Caco-2 (cell line): ENCODE measurements at regions not wholly inside any gene's neighbourhood (a gene's known extent, or its start where the extent isn't known, plus 50 kb on each side); places are given as distances from the start of the nearest gene placed in this dataset.

Experiments used
- BruUV-seq: library from RNA; stranded (reverse); fragments of 400-500 nt; replicated peaks from 2 replicates; lab custom pipeline; 2021; lab: Mats Ljungman, UMichigan
- CTCF ChIA-PET: fragments of 300-600 bp; sonication (Branson Sonifier 250); formaldehyde crosslinking; loops from one replicate; lab custom pipeline; 2022; ENCODE audit warnings: antibody characterized with exemption; lab: Charles Lee
- POLR2A ChIA-PET: fragments of 300-600 bp; sonication (Branson Sonifier 250); formaldehyde crosslinking; loops from one replicate; lab custom pipeline; 2022; ENCODE audit warnings: antibody characterized with exemption; lab: Charles Lee
- DNase-seq, 2 experiments: peaks; one replicate each; pipeline versions ENCODE4 v3.0.0 to v3.0.0-alpha.2; 2020 to 2022
- H3K27me3 ChIP-seq: replicated peaks from 2 replicates; pipeline ENCODE4 v1.6.0; 2011; ENCODE audit warnings: low read length; ENCODE audit not compliant: control insufficient read depth, insufficient read depth
- H3K36me3 ChIP-seq: 2 replicates; pipeline ENCODE4 v1.5.1; 2011; ENCODE audit warnings: low read length; ENCODE audit not compliant: control insufficient read depth, insufficient read depth
- H3K4me1 ChIP-seq: fragments of 250-450 bp; sonication (Bioruptor Pico); 2 replicates; pipeline ENCODE4 v1.5.1; 2020; ENCODE audit warnings: mild to moderate bottlenecking
- H3K4me3 ChIP-seq: 2 replicates; pipeline ENCODE4 v1.5.1; 2011; ENCODE audit warnings: low read depth, mild to moderate bottlenecking, control low read depth, low read length
- H3K9me3 ChIP-seq: fragments of 250-450 bp; sonication (Bioruptor Pico); 2 replicates; pipeline ENCODE4 v1.5.1; 2020; ENCODE audit warnings: mild to moderate bottlenecking, moderate library complexity
- H3K27ac Mint-ChIP-seq: one replicate; pipeline ENCODE4 v1.8.0; 2022; ENCODE audit warnings: mixed read lengths; ENCODE audit not compliant: unreplicated experiment
- H3K27me3 Mint-ChIP-seq: one replicate; pipeline ENCODE4 v1.8.0; 2022; ENCODE audit warnings: mixed read lengths; ENCODE audit not compliant: insufficient read depth, unreplicated experiment
- H3K36me3 Mint-ChIP-seq: one replicate; pipeline ENCODE4 v1.8.0; 2022; ENCODE audit warnings: mild to moderate bottlenecking, mixed read lengths; ENCODE audit not compliant: insufficient read depth, unreplicated experiment
- H3K4me1 Mint-ChIP-seq: one replicate; pipeline ENCODE4 v1.8.0; 2022; ENCODE audit warnings: low read depth, mixed read lengths; ENCODE audit not compliant: unreplicated experiment
- H3K4me3 Mint-ChIP-seq: one replicate; pipeline ENCODE4 v1.8.0; 2022; ENCODE audit warnings: mild to moderate bottlenecking, moderate library complexity, mixed read lengths; ENCODE audit not compliant: unreplicated experiment
- H3K9me3 Mint-ChIP-seq: one replicate; pipeline ENCODE4 v1.8.0; 2022; ENCODE audit warnings: mixed read lengths; ENCODE audit not compliant: unreplicated experiment
- intact Hi-C: fragments of 100-400 bp; cut with micrococcal nuclease; formaldehyde crosslinking; loops from one replicate; pipeline ENCODE4 v1.10.0; 2022; ENCODE audit not compliant: unreplicated experiment
- TF ChIP-seq, protein P1 (sequence below), 2 experiments: fragments of 200-600 bp in 1 of 2; IDR thresholded peaks; 1 replicate in 1 of 2; 2 replicates in 1 of 2; pipeline versions ENCODE4 v1.5.1 to v1.8.0; 2011 to 2022; ENCODE audit warnings: antibody characterized with exemption in 1 of 2, control low read depth in 1 of 2, inconsistent platforms in 1 of 2, low read depth in 1 of 2, low read length in 1 of 2, mild to moderate bottlenecking in 1 of 2, moderate library complexity in 1 of 2; ENCODE audit not compliant: insufficient read depth in 1 of 2, severe bottlenecking in 1 of 2, unreplicated experiment in 1 of 2

DNA sequence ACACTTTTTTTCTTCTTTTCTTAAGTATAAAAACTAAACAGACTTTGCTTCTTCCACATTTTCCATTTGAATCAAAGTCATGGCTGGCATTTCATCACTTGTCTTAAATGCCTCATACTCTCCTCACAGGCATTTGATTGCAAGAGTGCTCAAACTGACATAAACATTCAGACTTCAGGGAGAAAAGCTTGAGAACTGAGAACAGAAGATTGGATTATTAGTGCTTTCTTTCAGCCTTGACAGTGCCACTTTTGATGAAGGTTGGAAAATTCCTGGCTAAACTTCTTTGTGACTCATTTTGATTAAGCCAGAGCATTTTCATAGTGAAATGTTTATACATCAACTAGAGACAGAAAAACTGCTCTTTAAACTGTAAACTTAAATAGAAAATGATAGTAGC, 544.4 kb downstream of the DIPK2A start:
- CTCF ChIA-PET = no interaction called here
- Histone ChIP-seq H3K36me3 (no peaks in the 10 kb centered on the region), H3K9me3 (no peaks in the 10 kb centered on the region), H3K4me1 (peaks cover 3% of the 10 kb centered on the region; the same call in 1 of the 2 replicates), H3K27me3 (no peaks in the 10 kb centered on the region), H3K4me3 (no peak overlapping the region)
- no peak for DNase-seq
- no peak overlapping the region for H3K27ac Mint-ChIP-seq
- no peak overlapping the region for H3K4me3 Mint-ChIP-seq
- intact Hi-C loops = no loop called here
- H3K36me3 Mint-ChIP-seq = no peaks in the 10 kb centered on the region
- POLR2A ChIA-PET = no interaction called here
- no peaks in the 10 kb centered on the region for H3K4me1 Mint-ChIP-seq
- TF ChIP-seq, protein P1, sequence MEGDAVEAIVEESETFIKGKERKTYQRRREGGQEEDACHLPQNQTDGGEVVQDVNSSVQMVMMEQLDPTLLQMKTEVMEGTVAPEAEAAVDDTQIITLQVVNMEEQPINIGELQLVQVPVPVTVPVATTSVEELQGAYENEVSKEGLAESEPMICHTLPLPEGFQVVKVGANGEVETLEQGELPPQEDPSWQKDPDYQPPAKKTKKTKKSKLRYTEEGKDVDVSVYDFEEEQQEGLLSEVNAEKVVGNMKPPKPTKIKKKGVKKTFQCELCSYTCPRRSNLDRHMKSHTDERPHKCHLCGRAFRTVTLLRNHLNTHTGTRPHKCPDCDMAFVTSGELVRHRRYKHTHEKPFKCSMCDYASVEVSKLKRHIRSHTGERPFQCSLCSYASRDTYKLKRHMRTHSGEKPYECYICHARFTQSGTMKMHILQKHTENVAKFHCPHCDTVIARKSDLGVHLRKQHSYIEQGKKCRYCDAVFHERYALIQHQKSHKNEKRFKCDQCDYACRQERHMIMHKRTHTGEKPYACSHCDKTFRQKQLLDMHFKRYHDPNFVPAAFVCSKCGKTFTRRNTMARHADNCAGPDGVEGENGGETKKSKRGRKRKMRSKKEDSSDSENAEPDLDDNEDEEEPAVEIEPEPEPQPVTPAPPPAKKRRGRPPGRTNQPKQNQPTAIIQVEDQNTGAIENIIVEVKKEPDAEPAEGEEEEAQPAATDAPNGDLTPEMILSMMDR (IDR thresholded peaks at IDR 0.05; ENCODE audit: insufficient read depth in 1 of 2, low read depth in 1 of 2, low read length in 1 of 2, severe bottlenecking in 1 of 2, unreplicated experiment in 1 of 2) = no peak
- H3K9me3 Mint-ChIP-seq = no peaks in the 10 kb centered on the region
- H3K27me3 Mint-ChIP-seq = no peaks in the 10 kb centered on the region
- no TSS peak for BruUV-seq

DNA sequence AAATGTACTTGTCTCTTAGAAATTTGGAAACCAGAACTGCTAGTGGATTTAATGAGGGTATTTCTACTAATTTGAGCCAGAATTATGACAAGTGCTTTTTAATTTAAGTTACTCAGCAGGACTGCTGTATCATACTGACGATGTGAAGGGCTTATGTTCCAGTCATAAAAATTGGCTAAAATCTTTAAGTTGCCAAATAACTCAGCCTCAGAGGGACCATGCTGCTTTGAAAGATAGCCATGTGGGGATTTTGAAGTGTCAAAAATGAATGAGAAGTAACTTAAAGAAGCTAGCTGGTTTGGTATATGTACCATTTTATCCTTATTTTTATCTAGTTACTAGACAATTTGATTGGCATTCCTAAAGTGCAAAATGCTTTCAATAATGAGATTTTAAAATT, 545.0 kb downstream of the DIPK2A start:
- no TSS peak for BruUV-seq
- H3K27me3 Mint-ChIP-seq = no peaks in the 10 kb centered on the region
- H3K4me3 ChIP-seq = no peak overlapping the region
- H3K4me3 Mint-ChIP-seq = no peak overlapping the region
- DNase-seq = no peak
- ChIA-PET CTCF (no interaction called here), POLR2A (no interaction called here)
- intact Hi-C loops = no loop called here
- no peaks in the 10 kb centered on the region for H3K9me3 ChIP-seq
- H3K27me3 ChIP-seq = no peaks in the 10 kb centered on the region
- H3K36me3 Mint-ChIP-seq = no peaks in the 10 kb centered on the region
- no peak overlapping the region for H3K27ac Mint-ChIP-seq
- TF ChIP-seq, protein P1 (IDR thresholded peaks at IDR 0.05; ENCODE audit: insufficient read depth in 1 of 2, low read depth in 1 of 2, low read length in 1 of 2, severe bottlenecking in 1 of 2, unreplicated experiment in 1 of 2) = no peak
- no peaks in the 10 kb centered on the region; the same call in 1 of the 2 replicates for H3K4me1 ChIP-seq
- no peaks in the 10 kb centered on the region for H3K9me3 Mint-ChIP-seq
- H3K4me1 Mint-ChIP-seq = no peaks in the 10 kb centered on the region
- no peaks in the 10 kb centered on the region for H3K36me3 ChIP-seq

DNA sequence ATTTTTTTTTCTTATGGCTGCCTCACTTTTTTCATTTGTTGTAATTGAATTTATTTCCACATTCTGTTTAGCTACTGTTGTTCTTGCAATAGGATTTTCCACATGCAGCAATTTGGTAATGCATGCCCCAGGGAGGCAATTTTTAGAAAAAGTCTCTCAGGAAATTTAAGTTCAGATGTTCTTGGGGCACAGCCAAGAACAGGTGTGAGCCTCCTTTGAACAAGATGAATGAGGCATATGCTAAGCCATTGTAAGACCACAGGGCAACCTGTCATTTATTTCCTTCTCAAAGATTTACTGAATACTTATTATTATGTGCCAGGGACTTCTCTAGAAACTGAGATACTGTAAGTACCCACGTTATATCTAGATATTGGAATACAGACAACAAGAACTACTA, 549.5 kb downstream of the DIPK2A start:
- H3K27me3 Mint-ChIP-seq = no peaks in the 10 kb centered on the region
- no peaks in the 10 kb centered on the region for H3K4me1 Mint-ChIP-seq
- H3K27ac Mint-ChIP-seq = no peak overlapping the region
- Histone ChIP-seq H3K4me1 (no peaks in the 10 kb centered on the region), H3K36me3 (no peaks in the 10 kb centered on the region), H3K9me3 (no peaks in the 10 kb centered on the region), H3K4me3 (no peak overlapping the region), H3K27me3 (no peaks in the 10 kb centered on the region)
- no peaks in the 10 kb centered on the region for H3K9me3 Mint-ChIP-seq
- CTCF ChIA-PET = no interaction called here
- no TSS peak for BruUV-seq
- TF ChIP-seq, protein P1 (IDR thresholded peaks at IDR 0.05; ENCODE audit: insufficient read depth in 1 of 2, low read depth in 1 of 2, low read length in 1 of 2, severe bottlenecking in 1 of 2, unreplicated experiment in 1 of 2) = no peak
- intact Hi-C loops = no loop called here
- no peak overlapping the region for H3K4me3 Mint-ChIP-seq
- DNase-seq = no peak
- POLR2A ChIA-PET = no interaction called here
- H3K36me3 Mint-ChIP-seq = no peaks in the 10 kb centered on the region
